ENCODE measurements at regions not wholly inside any gene's neighbourhood (a gene's known extent, or its start where the extent isn't known, plus 50 kb on each side); places are given as distances from the start of the nearest gene placed in this dataset.

DNA sequence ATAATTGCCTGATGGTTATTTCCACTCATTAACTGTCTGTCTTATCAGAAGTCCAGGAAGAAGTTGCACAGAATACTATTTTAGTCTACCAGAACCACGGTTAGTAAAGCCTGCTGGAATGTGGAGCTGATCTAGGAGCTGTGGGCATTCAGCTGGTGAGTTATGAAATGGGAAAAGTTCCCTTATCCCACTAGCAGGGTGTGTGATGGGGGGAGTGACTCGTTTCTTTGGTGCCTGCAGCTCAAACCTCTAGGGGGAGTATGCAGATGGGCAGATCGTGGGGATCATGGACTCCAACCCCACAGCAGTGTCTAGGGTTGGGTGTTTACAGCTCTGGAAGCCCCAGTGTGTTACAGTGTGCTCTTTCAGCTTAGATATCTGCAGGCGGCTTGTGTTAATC is 305.7 kb upstream of the BOD1L1 start:
- TF ChIP-seq, protein P1, sequence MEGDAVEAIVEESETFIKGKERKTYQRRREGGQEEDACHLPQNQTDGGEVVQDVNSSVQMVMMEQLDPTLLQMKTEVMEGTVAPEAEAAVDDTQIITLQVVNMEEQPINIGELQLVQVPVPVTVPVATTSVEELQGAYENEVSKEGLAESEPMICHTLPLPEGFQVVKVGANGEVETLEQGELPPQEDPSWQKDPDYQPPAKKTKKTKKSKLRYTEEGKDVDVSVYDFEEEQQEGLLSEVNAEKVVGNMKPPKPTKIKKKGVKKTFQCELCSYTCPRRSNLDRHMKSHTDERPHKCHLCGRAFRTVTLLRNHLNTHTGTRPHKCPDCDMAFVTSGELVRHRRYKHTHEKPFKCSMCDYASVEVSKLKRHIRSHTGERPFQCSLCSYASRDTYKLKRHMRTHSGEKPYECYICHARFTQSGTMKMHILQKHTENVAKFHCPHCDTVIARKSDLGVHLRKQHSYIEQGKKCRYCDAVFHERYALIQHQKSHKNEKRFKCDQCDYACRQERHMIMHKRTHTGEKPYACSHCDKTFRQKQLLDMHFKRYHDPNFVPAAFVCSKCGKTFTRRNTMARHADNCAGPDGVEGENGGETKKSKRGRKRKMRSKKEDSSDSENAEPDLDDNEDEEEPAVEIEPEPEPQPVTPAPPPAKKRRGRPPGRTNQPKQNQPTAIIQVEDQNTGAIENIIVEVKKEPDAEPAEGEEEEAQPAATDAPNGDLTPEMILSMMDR (IDR thresholded peaks at IDR 0.05): no peak
- no peak for TF ChIP-seq POLR2A (IDR thresholded peaks at IDR 0.05)

All from adrenal gland (tissue), 5 donors.